ENCODE measurements at regions not wholly inside any gene's neighbourhood (a gene's known extent, or its start where the extent isn't known, plus 50 kb on each side); places are given as distances from the start of the nearest gene placed in this dataset.
"Not testable (repeated sequence)": the region's sequence is repeated elsewhere in the genome, so short reads cannot be mapped to it uniquely, and the experiment has no call there.

GRCh38 chr6:84568971-84569370 is 195.4 kb downstream of the TBX18 start:
- no peaks in the 10 kb centered on the region for H4K20me1 ChIP-seq (ENCODE audit: insufficient read depth, poor library complexity, severe bottlenecking)
- no peaks in the 10 kb centered on the region for H3K36me3 ChIP-seq (replicated peaks; ENCODE audit: insufficient read depth, low read depth)
- no peak overlapping the region for H2AFZ ChIP-seq
- no peaks in the 10 kb centered on the region for H3K79me2 ChIP-seq
- no peaks in the 10 kb centered on the region for H3K27me3 ChIP-seq
- no peak overlapping the region for H3K4me3 ChIP-seq
- no peak overlapping the region for H3K4me2 ChIP-seq
- H3K9me2 ChIP-seq (replicated peaks; ENCODE audit: insufficient read depth): no peaks in the 10 kb centered on the region
- H3K4me1 ChIP-seq (ENCODE audit: insufficient read depth): no peaks in the 10 kb centered on the region
- H3K9me3 ChIP-seq (ENCODE audit: low read depth): no peaks in the 10 kb centered on the region
- H3K27ac ChIP-seq: no peak overlapping the region
- TF ChIP-seq EZH2 (IDR thresholded peaks at IDR 0.05; ENCODE audit: borderline replicate concordance) (no peak), CTCF (IDR thresholded peaks at IDR 0.05; ENCODE audit: poor library complexity) (peak; percentile 44), EZH2phosphoT487 (IDR thresholded peaks at IDR 0.05; ENCODE audit: low read depth, severe bottlenecking, unreplicated experiment) (no peak)
- peak; percentile 26 for DNase-seq (ENCODE audit: low spot score)

DNA sequence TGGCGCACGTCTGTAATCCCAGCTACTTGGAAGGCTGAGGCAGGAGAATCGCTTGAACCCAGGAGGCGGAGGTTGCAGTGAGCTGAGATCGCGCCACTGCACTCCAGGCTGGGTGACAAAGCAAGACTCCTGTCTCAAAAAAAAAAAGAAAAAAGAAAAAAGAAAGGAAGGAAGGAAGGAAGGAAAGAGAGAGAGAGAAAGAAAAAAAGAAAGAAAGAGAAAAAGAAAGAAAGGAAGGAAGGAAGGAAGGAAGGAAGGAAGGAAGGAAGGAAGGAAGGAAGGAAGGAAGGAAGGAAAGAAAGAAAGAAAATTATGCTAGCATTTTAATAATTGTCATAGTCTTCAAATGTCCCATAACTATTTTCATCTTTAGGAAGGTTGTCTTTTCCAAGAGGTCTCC is 198.7 kb downstream of the TBX18 start:
- not testable (repeated sequence) for H3K36me3 ChIP-seq (replicated peaks; ENCODE audit: insufficient read depth, low read depth); H2AFZ ChIP-seq; H3K79me2 ChIP-seq; H3K4me3 ChIP-seq; H3K27ac ChIP-seq; DNase-seq (ENCODE audit: low spot score); H3K4me2 ChIP-seq; H3K27me3 ChIP-seq; H3K4me1 ChIP-seq (ENCODE audit: insufficient read depth); H4K20me1 ChIP-seq (ENCODE audit: insufficient read depth, poor library complexity, severe bottlenecking); H3K9me2 ChIP-seq (replicated peaks; ENCODE audit: insufficient read depth); H3K9me3 ChIP-seq (ENCODE audit: low read depth)
- 83% methylated on average over 6 of the region's 6 CpGs for WGBS (ENCODE audit: low lambda C conversion rate, missing lambda C conversion rate)

DNA sequence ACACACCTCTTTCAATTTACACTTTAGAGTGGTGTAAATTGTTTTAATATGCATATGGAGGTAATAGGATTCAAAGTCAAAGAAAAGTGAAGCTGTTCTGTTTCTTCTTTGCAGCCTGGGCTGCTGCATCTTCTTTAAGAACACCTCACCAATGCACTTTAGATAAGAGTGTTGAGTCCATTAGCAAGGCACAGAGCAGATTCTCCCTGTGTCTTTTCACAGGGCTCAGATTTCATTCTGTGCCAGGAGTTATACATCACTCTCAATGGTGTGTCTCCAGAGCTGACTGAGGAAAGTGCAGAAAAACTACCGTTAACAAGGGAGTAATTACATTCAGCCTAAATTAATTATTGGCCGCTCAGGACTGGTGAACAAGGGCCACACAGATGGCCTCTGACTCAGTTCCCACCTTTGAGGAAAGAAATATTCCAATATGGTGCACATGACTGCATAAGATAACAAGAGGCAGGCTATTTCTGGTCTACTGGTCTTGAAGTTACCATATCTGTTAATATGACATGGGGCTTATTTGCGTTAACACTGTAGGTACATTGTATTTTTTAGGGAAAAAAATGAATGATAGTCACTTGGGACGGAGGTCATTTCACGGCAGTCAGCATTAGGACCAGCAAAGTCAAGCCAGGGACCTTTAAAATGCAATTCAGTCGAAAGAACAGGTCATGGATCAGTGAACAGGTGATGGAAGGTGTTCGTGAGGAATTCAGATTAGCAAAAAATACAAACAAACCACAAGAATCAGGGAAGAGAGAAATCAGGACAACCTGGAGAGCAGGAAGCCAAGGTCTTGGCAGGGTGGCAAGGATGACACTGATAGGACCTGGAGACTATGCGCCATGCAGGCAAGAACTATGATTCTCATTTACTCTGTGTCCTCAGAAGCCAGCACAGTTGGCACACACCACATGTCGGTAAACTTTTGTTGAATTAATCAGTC is 203.7 kb downstream of the TBX18 start:
- Histone ChIP-seq H3K79me2 (no peaks in the 10 kb centered on the region), H3K4me3 (no peak overlapping the region), H3K4me2 (no peak overlapping the region), H3K36me3 (replicated peaks; ENCODE audit: insufficient read depth, low read depth) (no peaks in the 10 kb centered on the region), H3K27me3 (no peaks in the 10 kb centered on the region), H2AFZ (no peak overlapping the region), H4K20me1 (ENCODE audit: insufficient read depth, poor library complexity, severe bottlenecking) (no peaks in the 10 kb centered on the region), H3K27ac (no peak overlapping the region), H3K9me3 (ENCODE audit: low read depth) (no peaks in the 10 kb centered on the region), H3K4me1 (ENCODE audit: insufficient read depth) (no peaks in the 10 kb centered on the region), H3K9me2 (replicated peaks; ENCODE audit: insufficient read depth) (no peaks in the 10 kb centered on the region)
- 74% methylated on average over 9 of the region's 9 CpGs for WGBS (ENCODE audit: low lambda C conversion rate, missing lambda C conversion rate)
- TF ChIP-seq EZH2phosphoT487 (IDR thresholded peaks at IDR 0.05; ENCODE audit: low read depth, severe bottlenecking, unreplicated experiment) (no peak), EZH2 (IDR thresholded peaks at IDR 0.05; ENCODE audit: borderline replicate concordance) (no peak), CTCF (IDR thresholded peaks at IDR 0.05; ENCODE audit: poor library complexity) (no peak)
- no peak for DNase-seq (ENCODE audit: low spot score)

DNA sequence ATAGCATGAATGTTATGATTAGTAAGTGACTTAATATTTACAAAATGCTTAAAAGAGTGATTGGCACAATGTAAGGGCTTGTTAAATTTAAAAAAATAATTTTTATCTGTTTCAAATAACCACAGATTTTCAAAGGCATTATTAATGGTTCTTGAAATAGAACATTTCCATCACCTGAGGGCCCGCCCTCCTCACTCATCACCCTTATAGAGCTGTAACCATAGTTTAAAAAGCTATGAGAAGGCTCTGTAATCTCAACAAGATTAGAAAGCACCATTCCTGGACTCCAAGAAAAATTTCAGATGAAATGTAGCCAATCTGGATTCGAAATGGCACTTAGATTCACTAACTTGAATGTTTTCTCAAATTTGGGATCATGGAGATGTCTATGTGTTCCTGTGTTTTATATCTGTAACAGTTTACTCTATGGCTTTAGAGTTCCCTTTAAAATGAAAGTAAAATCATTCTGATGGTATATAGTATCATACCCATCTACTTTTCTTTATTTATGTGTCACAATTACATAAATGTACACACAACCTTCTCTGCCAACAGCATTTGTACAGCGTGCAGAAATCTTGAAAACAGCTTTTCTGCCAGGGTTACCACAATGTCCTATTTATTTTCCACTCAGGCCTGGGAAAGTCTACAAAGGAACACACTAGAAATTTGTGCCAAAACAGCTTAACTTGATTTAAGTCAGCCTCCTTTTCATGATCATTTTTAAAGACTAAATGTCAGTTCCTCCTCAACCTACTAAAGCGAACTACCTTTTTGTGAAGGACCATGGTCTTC is 207.7 kb downstream of the TBX18 start:
- no peak overlapping the region for H2AFZ ChIP-seq
- H3K27ac ChIP-seq: no peak overlapping the region
- H3K9me2 ChIP-seq (replicated peaks; ENCODE audit: insufficient read depth): no peaks in the 10 kb centered on the region
- TF ChIP-seq EZH2phosphoT487 (IDR thresholded peaks at IDR 0.05; ENCODE audit: low read depth, severe bottlenecking, unreplicated experiment) (no peak), EZH2 (IDR thresholded peaks at IDR 0.05; ENCODE audit: borderline replicate concordance) (no peak), CTCF (IDR thresholded peaks at IDR 0.05; ENCODE audit: poor library complexity) (no peak)
- H4K20me1 ChIP-seq (ENCODE audit: insufficient read depth, poor library complexity, severe bottlenecking): no peaks in the 10 kb centered on the region
- DNase-seq (ENCODE audit: low spot score): no peak
- H3K79me2 ChIP-seq: no peaks in the 10 kb centered on the region
- 66% methylated on average over 4 of the region's 4 CpGs for WGBS (ENCODE audit: low lambda C conversion rate, missing lambda C conversion rate)
- no peak overlapping the region for H3K4me2 ChIP-seq
- H3K9me3 ChIP-seq (ENCODE audit: low read depth): no peaks in the 10 kb centered on the region
- H3K27me3 ChIP-seq: no peaks in the 10 kb centered on the region
- no peaks in the 10 kb centered on the region for H3K36me3 ChIP-seq (replicated peaks; ENCODE audit: insufficient read depth, low read depth)
- H3K4me3 ChIP-seq: no peak overlapping the region
- no peaks in the 10 kb centered on the region for H3K4me1 ChIP-seq (ENCODE audit: insufficient read depth)

All from hepatocyte (in vitro differentiated cells).